Panc1 (cell line): ENCODE measurements at regions not wholly inside any gene's neighbourhood (a gene's known extent, or its start where the extent isn't known, plus 50 kb on each side); places are given as distances from the start of the nearest gene placed in this dataset.

Experiments
- POLR2AphosphoS5 ChIP-seq: IDR thresholded peaks from 2 replicates; pipeline ENCODE4 v1.6.1; 2012; ENCODE audit warnings: mild to moderate bottlenecking, low read depth, low read length, moderate library complexity
- REST ChIP-seq, 2 experiments: IDR thresholded peaks; 2 replicates each; pipeline ENCODE4 v1.6.1; 2011 to 2012; ENCODE audit warnings: low read depth in 2 of 2, control low read depth in 1 of 2, low read length in 1 of 2, mild to moderate bottlenecking in 1 of 2, moderate library complexity in 1 of 2; ENCODE audit not compliant: insufficient read depth in 1 of 2
- SIN3A ChIP-seq: IDR thresholded peaks from 2 replicates; pipeline ENCODE4 v1.6.1; 2012; ENCODE audit warnings: low read depth, mild to moderate bottlenecking, low read length, moderate library complexity, borderline replicate concordance; ENCODE audit not compliant: insufficient read depth
- TCF7L2 ChIP-seq: IDR thresholded peaks from 2 replicates; pipeline ENCODE4 v1.6.1; 2011; ENCODE audit warnings: mild to moderate bottlenecking, low read depth, low read length, inconsistent platforms
- TF ChIP-seq, protein P1 (sequence below): fragments of 450-650 bp; IDR thresholded peaks from 2 replicates; pipeline ENCODE4 v1.5.1; 2017; ENCODE audit warnings: mild to moderate bottlenecking

- TF ChIP-seq, protein P1, sequence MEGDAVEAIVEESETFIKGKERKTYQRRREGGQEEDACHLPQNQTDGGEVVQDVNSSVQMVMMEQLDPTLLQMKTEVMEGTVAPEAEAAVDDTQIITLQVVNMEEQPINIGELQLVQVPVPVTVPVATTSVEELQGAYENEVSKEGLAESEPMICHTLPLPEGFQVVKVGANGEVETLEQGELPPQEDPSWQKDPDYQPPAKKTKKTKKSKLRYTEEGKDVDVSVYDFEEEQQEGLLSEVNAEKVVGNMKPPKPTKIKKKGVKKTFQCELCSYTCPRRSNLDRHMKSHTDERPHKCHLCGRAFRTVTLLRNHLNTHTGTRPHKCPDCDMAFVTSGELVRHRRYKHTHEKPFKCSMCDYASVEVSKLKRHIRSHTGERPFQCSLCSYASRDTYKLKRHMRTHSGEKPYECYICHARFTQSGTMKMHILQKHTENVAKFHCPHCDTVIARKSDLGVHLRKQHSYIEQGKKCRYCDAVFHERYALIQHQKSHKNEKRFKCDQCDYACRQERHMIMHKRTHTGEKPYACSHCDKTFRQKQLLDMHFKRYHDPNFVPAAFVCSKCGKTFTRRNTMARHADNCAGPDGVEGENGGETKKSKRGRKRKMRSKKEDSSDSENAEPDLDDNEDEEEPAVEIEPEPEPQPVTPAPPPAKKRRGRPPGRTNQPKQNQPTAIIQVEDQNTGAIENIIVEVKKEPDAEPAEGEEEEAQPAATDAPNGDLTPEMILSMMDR, result no peak
- no peak for TF ChIP-seq POLR2AphosphoS5
- no peak for TF ChIP-seq TCF7L2
- no peak for TF ChIP-seq SIN3A
- TF ChIP-seq REST (IDR thresholded peaks at IDR 0.05; ENCODE audit: insufficient read depth in 1 of 2, low read depth in 2 of 2, low read length in 1 of 2), result no peak
Measured at GRCh38 chr5:12013351-12013750, 109.1 kb upstream of the CTNND2 start.
